ENCODE measurements at regions not wholly inside any gene's neighbourhood (a gene's known extent, or its start where the extent isn't known, plus 50 kb on each side); places are given as distances from the start of the nearest gene placed in this dataset.

DNA sequence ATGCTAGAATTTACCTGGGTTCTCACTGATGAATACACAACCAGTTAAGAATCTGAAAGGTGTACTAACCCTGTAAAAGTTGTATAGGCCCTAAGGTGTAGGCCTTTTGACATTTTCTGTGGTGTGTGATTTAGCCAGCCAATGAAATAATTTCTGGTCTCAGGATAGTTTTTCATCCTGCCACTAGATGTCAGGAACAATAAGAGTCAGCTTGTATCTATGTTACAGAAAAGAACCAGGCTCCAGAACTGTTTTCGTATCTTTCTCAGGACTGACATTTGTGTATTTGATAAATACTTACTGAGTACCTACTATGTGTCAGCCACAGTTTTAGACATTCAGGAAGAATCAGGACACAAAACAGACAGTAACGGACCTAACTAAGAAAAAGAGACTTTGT is 673.6 kb upstream of the TENM3 start:
- POLR2A ChIA-PET, result no interaction called here
- DNase-seq (ENCODE audit: low spot score) (peak; percentile 9), FAIRE-seq (no peak), ATAC-seq (peak; percentile 82)
- no peak overlapping the region for H3K4me3 ChIP-seq (replicated peaks in 1 of 3; ENCODE audit: insufficient read depth in 1 of 3, low read depth in 2 of 3, low read length in 3 of 3)
- in situ Hi-C loops (cut with HindIII; ENCODE audit: extremely low pct_ligation_motif_present, low pct_unique_long_range_greater_than_20kb) (loop anchor here (25.0 kb wide), 1 partner anchor 1243 kb away; no protein-coding TSS in a partner anchor), intact Hi-C loops (cut with micrococcal nuclease; ENCODE audit: unreplicated experiment) (no loop called here)
- no peaks in the 10 kb centered on the region for H3K27me3 ChIP-seq (ENCODE audit: control insufficient read depth in 1 of 2, insufficient read depth in 2 of 2, low read length in 2 of 2)
- no peak overlapping the region for H3K27ac ChIP-seq (ENCODE audit: extremely low read length, insufficient read depth, low read length)
- no peak overlapping the region for H2AFZ ChIP-seq (ENCODE audit: low read length)
- H3K4me1 ChIP-seq (ENCODE audit: insufficient read depth, low read length), result no peaks in the 10 kb centered on the region
- CTCF ChIA-PET (ENCODE audit: low intra/inter-chr PET ratio, low total read pairs), result interaction anchor here (0.9 kb wide), 1 partner anchor 1237 kb away, joined by 3 read pairs; no protein-coding TSS in a partner anchor
- no peaks in the 10 kb centered on the region for H3K36me3 ChIP-seq (replicated peaks in 1 of 2; ENCODE audit: control insufficient read depth in 1 of 2, insufficient read depth in 2 of 2, low read length in 2 of 2)
- 30% methylated on average over 2 of the region's 2 CpGs for WGBS (ENCODE audit: low lambda C conversion rate)
- BruUV-seq (replicated peaks), result no TSS peak
- H3K4me2 ChIP-seq (ENCODE audit: low read depth, low read length), result no peak overlapping the region
- H3K9me3 ChIP-seq (ENCODE audit: low read length), result no peaks in the 10 kb centered on the region
- H3K9ac ChIP-seq (ENCODE audit: insufficient read depth, low read depth, low read length), result no peak overlapping the region
- H3K79me2 ChIP-seq (ENCODE audit: insufficient read depth, low read length), result no peaks in the 10 kb centered on the region
- no peaks in the 10 kb centered on the region for H4K20me1 ChIP-seq (ENCODE audit: insufficient read depth, low read length)
- TF ChIP-seq NFYC (CRISPR knock-in tag; IDR thresholded peaks at IDR 0.05), result 0 out of 2 replicates have a peak, but pooled peaks have one; percentile 14
- no peak for TF ChIP-seq MYC (CRISPR knock-in tag; IDR thresholded peaks at IDR 0.05; ENCODE audit: borderline replicate concordance)
- TF ChIP-seq CTCF (CRISPR knock-in tag; IDR thresholded peaks at IDR 0.05), result peak; percentile 47
- no peak for TF ChIP-seq ZGPAT (CRISPR knock-in tag; IDR thresholded peaks at IDR 0.05)
- no peak for TF ChIP-seq IRF2 (CRISPR knock-in tag; IDR thresholded peaks at IDR 0.05)
- no peak for TF ChIP-seq ZNF496 (CRISPR knock-in tag; IDR thresholded peaks at IDR 0.05; ENCODE audit: insufficient replicate concordance)
- no peak for TF ChIP-seq ISX (CRISPR knock-in tag; conservative IDR thresholded peaks at IDR 0.05)
- TF ChIP-seq HNRNPLL (IDR thresholded peaks at IDR 0.05; ENCODE audit: low read depth, low read length, poor library complexity, severe bottlenecking), result no peak
- TF ChIP-seq KDM4B (CRISPR knock-in tag; IDR thresholded peaks at IDR 0.05), result no peak
- TF ChIP-seq ZNF572 (CRISPR knock-in tag; IDR thresholded peaks at IDR 0.05), result no peak
- TF ChIP-seq ZNF329 (CRISPR knock-in tag; IDR thresholded peaks at IDR 0.05; ENCODE audit: low read depth), result no peak
- no peak for TF ChIP-seq KLF13 (CRISPR knock-in tag; IDR thresholded peaks at IDR 0.05)
- TF ChIP-seq TBX2 (CRISPR knock-in tag; IDR thresholded peaks at IDR 0.05; ENCODE audit: borderline replicate concordance), result no peak
- peak; percentile 25; the same call in 1 of the 2 replicates for TF ChIP-seq NFYB (CRISPR knock-in tag; IDR thresholded peaks at IDR 0.05)
- TF ChIP-seq, protein P1, sequence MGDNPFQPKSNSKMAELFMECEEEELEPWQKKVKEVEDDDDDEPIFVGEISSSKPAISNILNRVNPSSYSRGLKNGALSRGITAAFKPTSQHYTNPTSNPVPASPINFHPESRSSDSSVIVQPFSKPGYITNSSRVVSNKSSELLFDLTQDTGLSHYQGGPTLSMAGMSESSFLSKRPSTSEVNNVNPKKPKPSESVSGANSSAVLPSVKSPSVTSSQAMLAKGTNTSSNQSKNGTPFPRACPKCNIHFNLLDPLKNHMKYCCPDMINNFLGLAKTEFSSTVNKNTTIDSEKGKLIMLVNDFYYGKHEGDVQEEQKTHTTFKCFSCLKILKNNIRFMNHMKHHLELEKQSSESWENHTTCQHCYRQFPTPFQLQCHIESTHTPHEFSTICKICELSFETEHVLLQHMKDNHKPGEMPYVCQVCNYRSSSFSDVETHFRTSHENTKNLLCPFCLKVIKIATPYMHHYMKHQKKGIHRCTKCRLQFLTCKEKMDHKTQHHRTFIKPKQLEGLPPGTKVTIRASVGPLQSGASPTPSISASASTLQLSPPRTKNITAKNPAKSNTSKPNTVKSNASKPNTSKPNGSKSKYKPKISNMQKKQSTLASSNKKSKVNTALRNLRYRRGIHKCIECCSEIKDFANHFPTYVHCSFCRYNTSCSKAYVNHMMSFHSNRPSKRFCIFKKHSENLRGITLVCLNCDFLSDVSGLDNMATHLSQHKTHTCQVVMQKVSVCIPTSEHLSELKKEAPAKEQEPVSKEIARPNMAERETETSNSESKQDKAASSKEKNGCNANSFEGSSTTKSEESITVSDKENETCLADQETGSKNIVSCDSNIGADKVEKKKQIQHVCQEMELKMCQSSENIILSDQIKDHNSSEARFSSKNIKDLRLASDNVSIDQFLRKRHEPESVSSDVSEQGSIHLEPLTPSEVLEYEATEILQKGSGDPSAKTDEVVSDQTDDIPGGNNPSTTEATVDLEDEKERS (CRISPR knock-in tag; IDR thresholded peaks at IDR 0.05), result no peak
- no peak for TF ChIP-seq ZNF468 (CRISPR knock-in tag; IDR thresholded peaks at IDR 0.05)
- TF ChIP-seq SYNCRIP (IDR thresholded peaks at IDR 0.05; ENCODE audit: insufficient read depth, low read depth, low read length), result no peak
- TF ChIP-seq NBN (conservative IDR thresholded peaks at IDR 0.05), result no peak
- no peak for TF ChIP-seq RXRA (CRISPR knock-in tag; IDR thresholded peaks at IDR 0.05)
- TF ChIP-seq NKX3-1 (CRISPR knock-in tag; IDR thresholded peaks at IDR 0.05), result no peak
- TF ChIP-seq RXRB (CRISPR knock-in tag; IDR thresholded peaks at IDR 0.05; ENCODE audit: borderline replicate concordance), result no peak
- TF ChIP-seq STAG1 (CRISPR knock-in tag; IDR thresholded peaks at IDR 0.05), result peak; percentile 57

All from HepG2 (cell line).